Immature natural killer cell (primary cell): ENCODE measurements at regions not wholly inside any gene's neighbourhood (a gene's known extent, or its start where the extent isn't known, plus 50 kb on each side); places are given as distances from the start of the nearest gene placed in this dataset.
A peak's percentile ranks its signal among the peaks of the same experiment; 100 is the strongest.

ENCODE experiments used
- DNase-seq, 3 donors: peaks; one replicate each; pipeline ENCODE4 v3.0.0; 2022; ENCODE audit warnings: mixed read lengths in 1 of 3
- H3K27ac Mint-ChIP-seq, 6 donors: one replicate each; pipeline ENCODE4 v1.8.0; 2020; ENCODE audit warnings: mixed read lengths in 6 of 6, mild to moderate bottlenecking in 5 of 6, inconsistent platforms in 4 of 6, moderate library complexity in 3 of 6
- H3K27me3 Mint-ChIP-seq, 3 donors: one replicate each; pipeline ENCODE4 v1.8.0; 2020 to 2021; ENCODE audit warnings: low read depth in 3 of 3, mild to moderate bottlenecking in 3 of 3, mixed read lengths in 3 of 3, moderate library complexity in 3 of 3, inconsistent platforms in 1 of 3
- H3K36me3 Mint-ChIP-seq, 3 donors: one replicate each; pipeline ENCODE4 v1.8.0; 2020; ENCODE audit warnings: mixed read lengths in 3 of 3, inconsistent platforms in 2 of 3, mild to moderate bottlenecking in 2 of 3
- H3K4me1 Mint-ChIP-seq, 2 donors: one replicate each; pipeline ENCODE4 v1.8.0; 2020; ENCODE audit warnings: inconsistent platforms in 2 of 2, mild to moderate bottlenecking in 2 of 2, mixed read lengths in 2 of 2, moderate library complexity in 1 of 2
- H3K4me3 Mint-ChIP-seq, 5 donors: one replicate each; pipeline ENCODE4 v1.8.0; 2020; ENCODE audit warnings: mild to moderate bottlenecking in 5 of 5, mixed read lengths in 5 of 5, inconsistent platforms in 3 of 5, moderate library complexity in 3 of 5
- H3K9me3 Mint-ChIP-seq, 6 donors: one replicate each; pipeline ENCODE4 v1.8.0; 2020; ENCODE audit warnings: mild to moderate bottlenecking in 6 of 6, mixed read lengths in 6 of 6, inconsistent platforms in 4 of 6, moderate library complexity in 3 of 6

GRCh38 chr5:50969151-50970031 is 303.0 kb downstream of the PARP8 start:
- H3K27ac Mint-ChIP-seq = no peak overlapping the region
- H3K4me1 Mint-ChIP-seq = peaks cover 31 to 38% of the 10 kb centered on the region in 2 donors

DNA sequence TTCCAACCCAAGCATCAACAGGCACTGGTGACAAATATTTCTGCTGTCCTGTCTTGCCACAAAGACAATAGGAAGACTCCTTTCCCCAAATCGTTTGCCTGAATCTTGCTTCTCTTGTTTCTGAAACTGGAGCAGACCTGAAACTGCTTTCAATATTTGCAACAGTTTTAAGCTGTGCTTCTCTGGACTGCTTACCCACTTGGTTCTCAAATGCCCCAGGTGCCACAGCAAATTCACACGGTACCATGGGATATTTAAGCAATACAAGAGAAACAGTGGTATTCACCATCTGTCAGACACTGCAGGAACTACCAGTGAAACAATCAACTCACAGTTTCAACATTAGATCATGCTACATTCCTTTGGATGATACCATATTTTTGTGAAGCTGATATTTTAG is 309.4 kb downstream of the PARP8 start:
- no peaks in the 10 kb centered on the region for H3K36me3 Mint-ChIP-seq
- no peak for DNase-seq
- no peak overlapping the region for H3K4me3 Mint-ChIP-seq
- peaks cover 2 to 20% (median 2%) of the 10 kb centered on the region in 3 donors for H3K27me3 Mint-ChIP-seq
- H3K4me1 Mint-ChIP-seq = no peaks in the 10 kb centered on the region
- H3K9me3 Mint-ChIP-seq = peaks cover 0 to 5% (median 0%) of the 10 kb centered on the region in 6 donors
- H3K27ac Mint-ChIP-seq = no peak overlapping the region

More at GRCh38 chr5:50969151-50970031, 303.0 kb downstream of the PARP8 start:
- Mint-ChIP-seq H3K9me3 (peaks cover 0 to 6% (median under 1%) of the 10 kb centered on the region in 6 donors), H3K4me3 (peak overlapping the region in 2 of 5 donors; percentile 36 to 73), H3K27me3 (peaks cover 20 to 54% (median 24%) of the 10 kb centered on the region in 3 donors), H3K36me3 (peaks cover 0 to 2% (median 0%) of the 10 kb centered on the region in 3 donors)
- no peak for DNase-seq

DNA sequence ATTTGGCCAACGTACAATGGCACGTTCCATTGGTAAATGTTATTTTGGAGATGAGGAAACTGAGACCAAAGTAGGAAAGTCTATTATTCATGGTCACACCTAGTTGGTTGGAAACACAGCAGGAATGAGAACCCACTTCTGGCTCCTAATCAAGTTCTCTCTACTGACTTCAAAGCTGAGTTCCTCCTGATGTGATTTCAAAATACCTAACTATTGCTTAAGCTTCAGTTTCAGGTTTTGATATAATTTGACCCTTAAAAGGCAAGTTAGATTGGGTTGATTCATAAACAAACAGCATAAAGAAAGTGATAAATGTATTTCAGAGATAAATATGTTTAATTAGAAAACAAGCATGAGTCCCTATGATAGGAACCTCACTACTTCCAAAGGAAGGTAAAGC is 312.5 kb downstream of the PARP8 start:
- no peaks in the 10 kb centered on the region for H3K4me1 Mint-ChIP-seq
- H3K27ac Mint-ChIP-seq = no peak overlapping the region

GRCh38 chr5:50984640-50985039 is 318.2 kb downstream of the PARP8 start:
- H3K4me1 Mint-ChIP-seq = no peaks in the 10 kb centered on the region
- H3K27me3 Mint-ChIP-seq = peaks cover 1 to 5% (median 3%) of the 10 kb centered on the region in 3 donors
- DNase-seq = no peak
- no peak overlapping the region for H3K4me3 Mint-ChIP-seq
- H3K9me3 Mint-ChIP-seq = no peaks in the 10 kb centered on the region
- no peak overlapping the region for H3K27ac Mint-ChIP-seq
- H3K36me3 Mint-ChIP-seq = no peaks in the 10 kb centered on the region

More for the DNA sequence above, 312.5 kb downstream of the PARP8 start:
- DNase-seq = no peak
- peaks cover 0 to 5% (median 0%) of the 10 kb centered on the region in 6 donors for H3K9me3 Mint-ChIP-seq
- no peaks in the 10 kb centered on the region for H3K36me3 Mint-ChIP-seq
- H3K27me3 Mint-ChIP-seq = peaks cover 2 to 13% (median 5%) of the 10 kb centered on the region in 3 donors
- no peak overlapping the region for H3K4me3 Mint-ChIP-seq

GRCh38 chr5:50990296-50990924 is 324.0 kb downstream of the PARP8 start:
- Mint-ChIP-seq H3K27ac (no peak overlapping the region), H3K4me1 (no peaks in the 10 kb centered on the region), H3K9me3 (peaks cover 0 to 4% (median 0%) of the 10 kb centered on the region in 6 donors), H3K4me3 (no peak overlapping the region), H3K36me3 (no peaks in the 10 kb centered on the region), H3K27me3 (peaks cover 0 to 2% (median 1%) of the 10 kb centered on the region in 3 donors)
- DNase-seq = no peak

DNA sequence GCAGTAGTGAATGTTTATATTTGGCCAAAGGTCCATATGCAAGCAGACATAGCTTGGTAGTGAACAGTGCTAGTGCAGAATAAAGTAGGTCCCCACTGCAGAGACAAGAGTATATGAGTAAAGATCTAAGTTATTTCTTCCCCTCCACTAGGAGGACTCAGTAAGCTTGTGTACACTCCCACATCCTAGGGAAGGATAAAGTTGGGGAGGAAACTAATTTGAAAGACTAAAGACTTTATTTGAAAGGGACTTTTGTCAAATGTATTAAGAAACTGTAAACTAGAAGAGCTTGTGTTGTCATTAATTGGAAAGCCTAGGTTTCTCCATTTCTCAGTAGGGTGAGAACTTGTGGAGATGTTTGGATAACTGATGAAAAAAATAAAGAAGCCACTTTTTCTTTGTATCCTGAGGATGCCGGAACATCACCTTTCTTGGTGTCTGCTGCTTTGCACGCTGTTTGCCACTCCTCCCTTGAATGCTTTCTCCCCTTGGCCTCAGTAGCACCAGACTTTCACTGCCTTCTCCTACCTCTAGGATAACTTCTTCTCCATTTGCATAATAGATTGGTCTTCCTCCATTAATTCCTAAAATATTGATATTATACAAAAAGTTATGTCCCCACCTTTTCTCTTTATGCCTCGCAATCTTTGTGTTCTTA is 329.0 kb downstream of the PARP8 start:
- Mint-ChIP-seq H3K9me3 (peaks cover 0 to 6% (median under 1%) of the 10 kb centered on the region in 6 donors), H3K4me3 (no peak overlapping the region), H3K27ac (no peak overlapping the region), H3K27me3 (peaks cover 0 to 4% (median 0%) of the 10 kb centered on the region in 3 donors), H3K36me3 (no peaks in the 10 kb centered on the region), H3K4me1 (no peaks in the 10 kb centered on the region)
- no peak for DNase-seq

GRCh38 chr5:51001227-51001923 is 334.9 kb downstream of the PARP8 start:
- peaks cover 0 to 7% (median under 1%) of the 10 kb centered on the region in 6 donors for H3K9me3 Mint-ChIP-seq
- H3K36me3 Mint-ChIP-seq = no peaks in the 10 kb centered on the region
- H3K4me1 Mint-ChIP-seq = no peaks in the 10 kb centered on the region
- H3K27ac Mint-ChIP-seq = no peak overlapping the region
- peaks cover 0 to 2% (median 0%) of the 10 kb centered on the region in 3 donors for H3K27me3 Mint-ChIP-seq
- no peak for DNase-seq
- H3K4me3 Mint-ChIP-seq = no peak overlapping the region

GRCh38 chr5:51002368-51002767 is 335.9 kb downstream of the PARP8 start:
- no peak for DNase-seq
- Mint-ChIP-seq H3K9me3 (peaks cover 0 to 7% (median 2%) of the 10 kb centered on the region in 6 donors), H3K4me3 (no peak overlapping the region), H3K27me3 (no peaks in the 10 kb centered on the region), H3K27ac (no peak overlapping the region), H3K4me1 (no peaks in the 10 kb centered on the region), H3K36me3 (no peaks in the 10 kb centered on the region)

DNA sequence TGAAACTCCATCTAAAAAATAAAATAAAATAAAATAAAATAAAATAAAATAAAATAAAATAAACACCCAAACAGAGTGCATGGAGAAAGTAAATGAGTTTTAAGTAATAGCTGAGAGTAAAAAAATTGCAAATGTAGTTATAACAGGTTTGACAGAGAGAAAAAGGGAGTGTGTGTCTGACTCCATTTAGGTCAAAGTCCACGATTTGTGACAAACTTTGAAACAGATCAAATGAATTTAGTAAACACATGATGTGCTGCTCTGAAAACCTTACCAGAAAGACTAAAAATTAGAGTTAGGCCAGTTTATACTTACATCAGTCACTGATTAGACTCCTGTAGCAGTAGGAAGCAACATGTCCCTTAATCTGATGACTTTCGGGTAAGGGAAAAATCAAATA is 346.6 kb downstream of the PARP8 start:
- no peak overlapping the region for H3K4me3 Mint-ChIP-seq
- DNase-seq = no peak
- H3K36me3 Mint-ChIP-seq = no peaks in the 10 kb centered on the region
- no peak overlapping the region for H3K27ac Mint-ChIP-seq
- H3K4me1 Mint-ChIP-seq = no peaks in the 10 kb centered on the region
- peaks cover 0 to 4% (median 2%) of the 10 kb centered on the region in 3 donors for H3K27me3 Mint-ChIP-seq
- peaks cover 0 to 5% (median 0%) of the 10 kb centered on the region in 6 donors for H3K9me3 Mint-ChIP-seq

DNA sequence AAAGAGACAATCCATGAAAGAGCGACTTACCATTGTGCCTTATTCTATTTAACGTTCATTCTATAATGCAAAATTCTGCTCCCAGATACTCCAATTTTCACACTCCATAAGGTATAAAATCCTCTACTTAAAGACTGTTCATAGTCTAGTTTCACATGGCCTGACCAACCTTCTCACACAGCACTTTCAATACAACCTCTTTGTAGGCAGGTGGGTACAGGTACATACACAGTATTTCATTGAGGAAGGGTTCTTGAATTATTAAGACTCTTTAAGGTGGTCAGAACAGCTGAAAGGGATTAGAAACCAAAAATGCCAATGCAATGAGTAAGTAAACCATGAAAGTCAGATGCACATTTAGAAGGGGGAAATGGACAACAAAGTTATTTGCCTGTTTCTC is 352.0 kb downstream of the PARP8 start:
- peaks cover 0 to 1% (median 0%) of the 10 kb centered on the region in 6 donors for H3K9me3 Mint-ChIP-seq
- DNase-seq = no peak
- no peaks in the 10 kb centered on the region for H3K4me1 Mint-ChIP-seq
- no peaks in the 10 kb centered on the region for H3K27me3 Mint-ChIP-seq
- no peak overlapping the region for H3K4me3 Mint-ChIP-seq
- H3K36me3 Mint-ChIP-seq = no peaks in the 10 kb centered on the region
- H3K27ac Mint-ChIP-seq = no peak overlapping the region

DNA sequence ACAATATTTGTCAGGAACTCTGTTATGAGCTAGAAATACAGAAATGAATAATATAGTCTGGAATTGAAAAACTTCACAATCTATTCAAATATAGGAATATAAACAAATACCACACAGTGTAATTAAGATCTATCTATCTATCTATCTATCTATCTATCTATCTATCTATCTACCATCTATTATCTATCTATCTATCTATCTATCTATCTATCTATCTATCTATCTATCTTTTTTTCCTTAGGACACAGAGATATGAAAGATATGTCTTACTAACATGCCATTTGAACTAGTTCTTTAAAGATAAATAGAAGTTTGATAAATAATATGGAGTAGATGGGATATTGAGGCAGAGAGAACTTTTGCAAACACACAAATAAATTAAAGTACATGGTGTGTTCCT is 357.8 kb downstream of the PARP8 start:
- Mint-ChIP-seq H3K4me1 (no peaks in the 10 kb centered on the region), H3K27ac (no peak overlapping the region), H3K36me3 (no peaks in the 10 kb centered on the region), H3K9me3 (peaks cover 3 to 17% (median 7%) of the 10 kb centered on the region in 6 donors), H3K4me3 (no peak overlapping the region), H3K27me3 (no peaks in the 10 kb centered on the region)
- no peak for DNase-seq

- Mint-ChIP-seq H3K4me1 (no peaks in the 10 kb centered on the region), H3K27ac (no peak overlapping the region), H3K36me3 (no peaks in the 10 kb centered on the region), H3K9me3 (peaks cover 3 to 17% (median 9%) of the 10 kb centered on the region in 6 donors), H3K27me3 (no peaks in the 10 kb centered on the region), H3K4me3 (no peak overlapping the region)
- DNase-seq = no peak
Measured at GRCh38 chr5:51027271-51027670, 356.0 kb upstream of the ISL1 start.

DNA sequence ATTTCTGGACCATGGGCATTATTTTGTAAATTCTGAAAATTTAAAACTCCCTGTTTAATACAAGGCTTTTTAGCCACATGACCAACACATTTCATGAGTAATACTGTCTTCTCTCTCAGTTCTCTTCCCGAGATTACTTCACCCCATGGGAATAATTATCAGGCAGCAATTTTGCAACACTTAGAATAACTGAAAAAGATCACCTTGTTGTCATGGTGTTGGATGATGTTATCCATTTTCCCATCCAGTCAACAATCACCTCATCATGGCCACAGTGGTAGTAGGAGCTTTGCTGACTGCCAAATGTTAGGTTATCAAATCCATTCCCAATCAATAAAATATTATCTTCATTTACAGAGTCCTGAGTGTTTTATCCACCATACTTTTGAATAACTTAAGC is 354.9 kb upstream of the ISL1 start:
- H3K4me3 Mint-ChIP-seq = no peak overlapping the region
- H3K27me3 Mint-ChIP-seq = no peaks in the 10 kb centered on the region
- H3K36me3 Mint-ChIP-seq = no peaks in the 10 kb centered on the region
- DNase-seq = no peak
- no peaks in the 10 kb centered on the region for H3K4me1 Mint-ChIP-seq
- no peak overlapping the region for H3K27ac Mint-ChIP-seq
- peaks cover 3 to 17% (median 8%) of the 10 kb centered on the region in 6 donors for H3K9me3 Mint-ChIP-seq
